Common myeloid progenitor, CD34-positive (primary cell): ENCODE measurements at regions not wholly inside any gene's neighbourhood (a gene's known extent, or its start where the extent isn't known, plus 50 kb on each side); places are given as distances from the start of the nearest gene placed in this dataset.

ENCODE experiments used
- CTCF ChIA-PET: fragments of 350-600 bp; sonication (Branson Sonifier 250); formaldehyde crosslinking; loops from one replicate; lab custom pipeline; 2021; ENCODE audit warnings: antibody characterized with exemption; lab: Charles Lee
- POLR2A ChIA-PET: fragments of 350-600 bp; sonication (Branson Sonifier 250); formaldehyde crosslinking; loops from one replicate; lab custom pipeline; 2021; ENCODE audit warnings: antibody characterized with exemption; lab: Charles Lee
- DNase-seq, 3 donors: peaks; one replicate each; pipeline versions ENCODE4 v3.0.0 to v3.0.0-alpha.2; 2013
- H3K27ac ChIP-seq, 2 experiments: 1 replicate in 1 of 2; 2 replicates in 1 of 2; pipeline ENCODE4 v1.7.0; 2013; ENCODE audit warnings: inconsistent platforms in 2 of 2, low read length in 2 of 2, mild to moderate bottlenecking in 2 of 2, low read depth in 1 of 2, moderate library complexity in 1 of 2; ENCODE audit not compliant: severe bottlenecking in 2 of 2, insufficient read depth in 1 of 2, poor library complexity in 1 of 2
- H3K27me3 ChIP-seq, 5 experiments: replicated peaks in 2 of 5; 1 replicate in 3 of 5; 2 replicates in 2 of 5; pipeline versions ENCODE4 v1.6.1 to v1.7.0; 2013; ENCODE audit warnings: low read length in 4 of 5, mild to moderate bottlenecking in 2 of 5, moderate library complexity in 2 of 5, inconsistent platforms in 1 of 5; ENCODE audit not compliant: insufficient read depth in 5 of 5, control insufficient read depth in 4 of 5
- H3K36me3 ChIP-seq, 4 experiments: 1 replicate in 2 of 4; 2 replicates in 2 of 4; pipeline versions ENCODE4 v1.6.1 to v1.7.0; 2013; ENCODE audit warnings: low read length in 3 of 4, control low read depth in 1 of 4, mild to moderate bottlenecking in 1 of 4; ENCODE audit not compliant: control insufficient read depth in 4 of 4, insufficient read depth in 4 of 4
- H3K4me1 ChIP-seq, 4 experiments: 1 replicate in 3 of 4; 2 replicates in 1 of 4; pipeline versions ENCODE4 v1.6.1 to v1.7.1; 2013; ENCODE audit warnings: low read length in 3 of 4, mild to moderate bottlenecking in 3 of 4, control low read depth in 1 of 4, inconsistent platforms in 1 of 4, moderate library complexity in 1 of 4; ENCODE audit not compliant: control insufficient read depth in 4 of 4, insufficient read depth in 4 of 4; ENCODE audit errors: control extremely low read depth in 1 of 4
- H3K4me3 ChIP-seq, 7 experiments: 1 replicate in 4 of 7; 2 replicates in 3 of 7; pipeline versions ENCODE4 v1.5.1 to v1.7.0; 2013; ENCODE audit warnings: mild to moderate bottlenecking in 7 of 7, low read length in 6 of 7, moderate library complexity in 6 of 7, inconsistent platforms in 2 of 7, low read depth in 2 of 7, control low read depth in 1 of 7; ENCODE audit not compliant: insufficient read depth in 4 of 7, control insufficient read depth in 1 of 7; ENCODE audit errors: extremely low read depth in 1 of 7
- H3K9me3 ChIP-seq, 5 experiments: 1 replicate in 4 of 5; 2 replicates in 1 of 5; pipeline versions ENCODE4 v1.6.1 to v1.7.1; 2013; ENCODE audit warnings: low read length in 4 of 5, mild to moderate bottlenecking in 2 of 5, inconsistent platforms in 1 of 5, low read depth in 1 of 5, moderate library complexity in 1 of 5; ENCODE audit not compliant: control insufficient read depth in 4 of 5, insufficient read depth in 2 of 5; ENCODE audit errors: control extremely low read depth in 1 of 5
- WGBS: methylation state at CpG from one replicate; pipeline ENCODE4 v1.1.5; 2013; ENCODE audit not compliant: insufficient coverage; 5-methylcytosine and 5-hydroxymethylcytosine counted together

DNA sequence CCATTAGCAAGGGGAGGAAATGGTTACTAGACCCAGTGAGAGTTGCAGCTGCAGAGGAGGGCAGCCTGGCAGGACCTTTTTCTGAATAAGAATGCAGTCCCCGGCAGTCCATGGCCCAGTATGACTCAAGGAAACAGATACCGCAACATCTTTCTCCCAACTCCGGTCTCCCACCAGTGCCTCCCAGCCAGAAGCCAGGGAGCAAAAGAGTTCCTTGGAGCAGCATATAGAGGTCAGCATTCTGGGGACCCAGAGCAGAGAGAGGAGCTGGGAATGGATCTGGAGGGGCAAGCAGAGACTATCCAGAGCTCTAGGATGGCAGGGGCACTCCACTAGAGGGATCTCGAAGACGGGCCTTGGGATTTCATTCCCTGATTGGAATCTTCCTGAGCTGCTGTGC, 339.2 kb upstream of the AADAT start:
- WGBS, result 95% methylated on average over 5 of the region's 5 CpGs
- ChIA-PET CTCF (no interaction called here), POLR2A (no interaction called here)
- Histone ChIP-seq H3K27me3 (no peaks in the 10 kb centered on the region), H3K27ac (no peak overlapping the region), H3K36me3 (no peaks in the 10 kb centered on the region), H3K4me1 (no peaks in the 10 kb centered on the region), H3K4me3 (no peak overlapping the region), H3K9me3 (no peaks in the 10 kb centered on the region)
- DNase-seq, result no peak

DNA sequence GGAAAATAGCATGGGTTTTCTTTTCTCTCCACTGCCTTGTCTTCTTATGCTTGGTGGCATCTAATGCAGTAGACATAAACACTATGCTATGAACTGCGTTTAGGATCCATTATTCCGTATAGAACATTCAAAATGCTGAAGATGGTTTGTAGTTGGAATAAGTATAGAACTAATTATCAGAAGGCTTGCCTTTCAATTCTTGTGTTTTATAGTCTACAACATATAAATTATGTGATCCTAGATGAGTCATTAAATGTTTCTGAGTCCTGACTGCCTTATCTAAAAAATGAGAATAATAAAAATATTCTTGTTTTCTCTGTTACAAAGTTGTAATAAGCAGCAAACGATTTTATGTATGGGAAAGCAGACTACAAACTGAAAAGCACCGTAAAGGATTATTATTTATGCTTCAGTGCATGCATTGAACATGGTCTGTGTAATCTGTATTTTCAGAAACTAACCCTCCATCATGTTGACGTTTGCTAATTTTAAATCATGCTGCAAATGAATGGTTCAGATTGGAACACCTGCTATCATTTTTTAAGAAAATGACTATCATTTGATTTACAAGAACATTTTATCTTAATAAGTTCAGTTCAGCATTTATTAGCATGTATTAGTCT, 335.9 kb upstream of the AADAT start:
- WGBS, result no CpG with 5 or more reads among the region's 5 CpGs

GRCh38 chr4:170425040-170425439, 335.3 kb upstream of the AADAT start:
- ChIA-PET POLR2A (no interaction called here), CTCF (no interaction called here)
- WGBS, result no CpG with 5 or more reads among the region's 1 CpG
- Histone ChIP-seq H3K36me3 (no peaks in the 10 kb centered on the region), H3K27ac (no peak overlapping the region), H3K9me3 (no peaks in the 10 kb centered on the region), H3K4me3 (no peak overlapping the region), H3K4me1 (no peaks in the 10 kb centered on the region), H3K27me3 (no peaks in the 10 kb centered on the region)
- no peak for DNase-seq

More for the DNA sequence above, 335.9 kb upstream of the AADAT start:
- no peaks in the 10 kb centered on the region for H3K36me3 ChIP-seq
- H3K4me1 ChIP-seq, result no peaks in the 10 kb centered on the region
- DNase-seq, result no peak
- no peaks in the 10 kb centered on the region for H3K9me3 ChIP-seq
- CTCF ChIA-PET, result no interaction called here
- H3K27ac ChIP-seq, result no peak overlapping the region
- no peaks in the 10 kb centered on the region for H3K27me3 ChIP-seq
- POLR2A ChIA-PET, result no interaction called here
- no peak overlapping the region for H3K4me3 ChIP-seq

DNA sequence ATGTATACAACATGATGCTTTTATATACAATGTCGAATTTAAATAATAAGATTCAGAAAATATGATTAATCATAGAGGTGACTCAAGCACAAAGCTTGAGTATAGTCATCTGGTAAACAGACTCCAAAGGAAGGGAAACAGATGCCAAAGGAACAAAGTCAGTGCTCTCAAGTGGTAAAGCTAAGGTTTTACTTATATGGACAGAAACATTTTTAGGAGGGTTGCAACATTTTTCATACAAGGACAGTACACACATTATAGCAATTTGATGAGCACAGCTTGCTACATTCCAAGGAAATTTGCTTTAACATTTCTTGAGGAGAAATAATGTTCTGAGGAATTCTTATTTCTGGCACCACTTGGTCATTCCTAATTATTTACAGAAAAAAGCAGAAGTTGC, 333.4 kb upstream of the AADAT start:
- Histone ChIP-seq H3K4me1 (no peaks in the 10 kb centered on the region), H3K36me3 (no peaks in the 10 kb centered on the region), H3K27ac (no peak overlapping the region), H3K27me3 (no peaks in the 10 kb centered on the region), H3K9me3 (peaks cover 0 to 2% (median 0%) of the 10 kb centered on the region in 5 experiments), H3K4me3 (no peak overlapping the region)
- WGBS, result no CpG with 5 or more reads among the region's 1 CpG
- CTCF ChIA-PET, result no interaction called here
- no peak for DNase-seq
- POLR2A ChIA-PET, result no interaction called here

GRCh38 chr4:170420255-170420693, 330.5 kb upstream of the AADAT start:
- DNase-seq, result no peak
- WGBS, result 91% methylated on average over 6 of the region's 7 CpGs
- peaks cover 0 to 2% (median 0%) of the 10 kb centered on the region in 5 experiments for H3K9me3 ChIP-seq
- H3K4me3 ChIP-seq, result no peak overlapping the region
- POLR2A ChIA-PET, result no interaction called here
- H3K27me3 ChIP-seq, result no peaks in the 10 kb centered on the region
- no peaks in the 10 kb centered on the region for H3K4me1 ChIP-seq
- H3K36me3 ChIP-seq, result no peaks in the 10 kb centered on the region
- CTCF ChIA-PET, result no interaction called here
- H3K27ac ChIP-seq, result no peak overlapping the region

DNA sequence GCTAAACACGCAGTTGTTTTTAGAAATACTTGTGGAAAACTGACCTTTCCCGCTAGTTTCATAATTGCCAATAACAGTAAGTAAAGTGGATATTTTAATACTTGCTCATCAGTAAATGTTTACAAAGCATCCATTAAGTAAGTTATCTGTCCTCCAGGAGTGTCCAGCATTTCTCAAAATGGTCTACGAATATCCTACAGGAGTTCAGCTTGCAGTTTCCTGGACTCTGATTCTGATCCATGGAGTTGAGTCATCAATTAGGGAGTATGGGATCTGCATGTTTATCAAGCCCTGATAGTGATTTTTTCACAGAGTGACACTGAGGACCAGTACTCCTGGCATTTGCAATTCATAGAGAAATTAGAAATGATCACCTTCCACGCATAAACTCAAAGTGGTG, 325.2 kb upstream of the AADAT start:
- DNase-seq, result no peak
- Histone ChIP-seq H3K4me3 (no peak overlapping the region), H3K4me1 (no peaks in the 10 kb centered on the region), H3K9me3 (peaks cover 0 to 2% (median 0%) of the 10 kb centered on the region in 5 experiments), H3K27ac (no peak overlapping the region), H3K36me3 (no peaks in the 10 kb centered on the region), H3K27me3 (no peaks in the 10 kb centered on the region)
- CTCF ChIA-PET, result no interaction called here
- 100% methylated on average over 1 of the region's 4 CpGs for WGBS
- POLR2A ChIA-PET, result no interaction called here

DNA sequence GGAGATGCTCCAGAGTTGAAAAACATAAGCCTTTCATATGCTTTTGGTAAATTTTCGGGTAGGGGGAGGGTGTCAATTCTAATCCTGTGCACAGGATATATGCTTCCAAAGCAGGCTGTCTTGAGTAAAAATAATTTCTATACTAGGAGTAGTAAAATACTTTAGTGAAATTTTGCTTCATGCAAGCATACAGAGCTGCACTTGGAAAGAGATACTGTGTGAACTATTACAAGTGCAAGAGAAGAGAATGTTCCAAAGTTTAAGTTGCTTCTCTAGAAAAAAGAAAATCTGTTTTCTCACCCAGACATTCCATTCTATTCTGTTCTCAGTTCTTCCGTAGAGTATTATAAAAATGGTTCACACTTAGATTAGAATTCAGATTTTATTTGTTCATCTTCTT, 324.6 kb upstream of the AADAT start:
- CTCF ChIA-PET, result no interaction called here
- no peak overlapping the region for H3K27ac ChIP-seq
- POLR2A ChIA-PET, result no interaction called here
- no peak for DNase-seq
- no peaks in the 10 kb centered on the region for H3K36me3 ChIP-seq
- H3K4me3 ChIP-seq, result no peak overlapping the region
- no peaks in the 10 kb centered on the region for H3K27me3 ChIP-seq
- H3K4me1 ChIP-seq, result no peaks in the 10 kb centered on the region
- WGBS, result no CpG with 5 or more reads among the region's 2 CpGs
- H3K9me3 ChIP-seq, result peaks cover 0 to 2% (median 0%) of the 10 kb centered on the region in 5 experiments
